KMS-11 (cell line): ENCODE measurements at regions not wholly inside any gene's neighbourhood (a gene's known extent, or its start where the extent isn't known, plus 50 kb on each side); places are given as distances from the start of the nearest gene placed in this dataset.

ENCODE experiments used
- H2AFZ ChIP-seq: fragments of 200-600 bp; sonication (generic); 2 replicates; pipeline ENCODE4 v1.6.1; 2016; ENCODE audit warnings: antibody characterized with exemption, mixed run types, low read depth
- H3K27ac ChIP-seq: fragments of 200-600 bp; sonication (generic); 2 replicates; pipeline ENCODE4 v1.6.1; 2016; ENCODE audit warnings: mild to moderate bottlenecking, mixed run types
- H3K27me3 ChIP-seq: fragments of 200-600 bp; sonication (generic); 2 replicates; pipeline ENCODE4 v1.6.1; 2017; ENCODE audit warnings: mild to moderate bottlenecking, low read depth, mixed run types, moderate library complexity; ENCODE audit not compliant: insufficient read depth
- H3K36me3 ChIP-seq: fragments of 200-600 bp; sonication (generic); 2 replicates; pipeline ENCODE4 v1.6.1; 2017; ENCODE audit warnings: mild to moderate bottlenecking, mixed run types; ENCODE audit not compliant: insufficient read depth
- H3K4me1 ChIP-seq: fragments of 200-600 bp; sonication (generic); 2 replicates; pipeline ENCODE4 v1.6.1; 2016; ENCODE audit warnings: mild to moderate bottlenecking, low read depth, mixed run types; ENCODE audit not compliant: poor library complexity, severe bottlenecking
- H3K4me2 ChIP-seq: fragments of 200-600 bp; sonication (generic); 2 replicates; pipeline ENCODE4 v1.7.0; 2016; ENCODE audit warnings: mild to moderate bottlenecking, mixed run types
- H3K4me3 ChIP-seq: fragments of 200-600 bp; sonication (generic); IDR thresholded peaks from 2 replicates; pipeline ENCODE4 v1.6.1; 2017; ENCODE audit warnings: low read depth, low read length, mixed read lengths; ENCODE audit not compliant: insufficient read depth
- H3K79me2 ChIP-seq: fragments of 200-600 bp; sonication (generic); 2 replicates; pipeline ENCODE4 v1.6.1; 2016; ENCODE audit warnings: low read depth, mixed run types; ENCODE audit not compliant: insufficient read depth
- H3K9ac ChIP-seq: fragments of 200-600 bp; sonication (generic); 2 replicates; pipeline ENCODE4 v1.6.1; 2016; ENCODE audit warnings: mild to moderate bottlenecking, mixed run types
- H4K20me1 ChIP-seq: fragments of 200-600 bp; sonication (generic); 2 replicates; pipeline ENCODE4 v1.6.1; 2016; ENCODE audit warnings: mild to moderate bottlenecking, mixed run types; ENCODE audit not compliant: insufficient read depth
- TF ChIP-seq, protein P1 (sequence below): fragments of 200-600 bp; sonication (generic); conservative IDR thresholded peaks from 2 replicates; pipeline ENCODE4 v1.6.1; 2017; ENCODE audit warnings: low read depth, mild to moderate bottlenecking, antibody characterized with exemption, low read length, moderate library complexity, mixed read lengths

- Histone ChIP-seq H3K4me3 (no peak overlapping the region), H3K9ac (no peak overlapping the region), H3K27ac (no peak overlapping the region), H3K27me3 (no peaks in the 10 kb centered on the region), H3K79me2 (no peaks in the 10 kb centered on the region), H3K4me1 (no peaks in the 10 kb centered on the region), H3K4me2 (no peak overlapping the region), H2AFZ (no peak overlapping the region), H4K20me1 (no peaks in the 10 kb centered on the region), H3K36me3 (no peaks in the 10 kb centered on the region)
- TF ChIP-seq, protein P1, sequence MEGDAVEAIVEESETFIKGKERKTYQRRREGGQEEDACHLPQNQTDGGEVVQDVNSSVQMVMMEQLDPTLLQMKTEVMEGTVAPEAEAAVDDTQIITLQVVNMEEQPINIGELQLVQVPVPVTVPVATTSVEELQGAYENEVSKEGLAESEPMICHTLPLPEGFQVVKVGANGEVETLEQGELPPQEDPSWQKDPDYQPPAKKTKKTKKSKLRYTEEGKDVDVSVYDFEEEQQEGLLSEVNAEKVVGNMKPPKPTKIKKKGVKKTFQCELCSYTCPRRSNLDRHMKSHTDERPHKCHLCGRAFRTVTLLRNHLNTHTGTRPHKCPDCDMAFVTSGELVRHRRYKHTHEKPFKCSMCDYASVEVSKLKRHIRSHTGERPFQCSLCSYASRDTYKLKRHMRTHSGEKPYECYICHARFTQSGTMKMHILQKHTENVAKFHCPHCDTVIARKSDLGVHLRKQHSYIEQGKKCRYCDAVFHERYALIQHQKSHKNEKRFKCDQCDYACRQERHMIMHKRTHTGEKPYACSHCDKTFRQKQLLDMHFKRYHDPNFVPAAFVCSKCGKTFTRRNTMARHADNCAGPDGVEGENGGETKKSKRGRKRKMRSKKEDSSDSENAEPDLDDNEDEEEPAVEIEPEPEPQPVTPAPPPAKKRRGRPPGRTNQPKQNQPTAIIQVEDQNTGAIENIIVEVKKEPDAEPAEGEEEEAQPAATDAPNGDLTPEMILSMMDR, result no peak
Measured at GRCh38 chr2:58973811-58974281, 732.7 kb upstream of the FANCL start.

- TF ChIP-seq, protein P1, result no peak
- H3K27me3 ChIP-seq, result no peaks in the 10 kb centered on the region
- H3K4me1 ChIP-seq, result no peaks in the 10 kb centered on the region
- no peak overlapping the region for H3K4me2 ChIP-seq
- no peak overlapping the region for H3K9ac ChIP-seq
- no peaks in the 10 kb centered on the region for H3K79me2 ChIP-seq
- H2AFZ ChIP-seq, result no peak overlapping the region
- no peaks in the 10 kb centered on the region for H3K36me3 ChIP-seq
- no peak overlapping the region for H3K27ac ChIP-seq
- H4K20me1 ChIP-seq, result no peaks in the 10 kb centered on the region
- no peak overlapping the region for H3K4me3 ChIP-seq
Measured at GRCh38 chr2:58972737-58973136, 731.6 kb upstream of the FANCL start.

DNA sequence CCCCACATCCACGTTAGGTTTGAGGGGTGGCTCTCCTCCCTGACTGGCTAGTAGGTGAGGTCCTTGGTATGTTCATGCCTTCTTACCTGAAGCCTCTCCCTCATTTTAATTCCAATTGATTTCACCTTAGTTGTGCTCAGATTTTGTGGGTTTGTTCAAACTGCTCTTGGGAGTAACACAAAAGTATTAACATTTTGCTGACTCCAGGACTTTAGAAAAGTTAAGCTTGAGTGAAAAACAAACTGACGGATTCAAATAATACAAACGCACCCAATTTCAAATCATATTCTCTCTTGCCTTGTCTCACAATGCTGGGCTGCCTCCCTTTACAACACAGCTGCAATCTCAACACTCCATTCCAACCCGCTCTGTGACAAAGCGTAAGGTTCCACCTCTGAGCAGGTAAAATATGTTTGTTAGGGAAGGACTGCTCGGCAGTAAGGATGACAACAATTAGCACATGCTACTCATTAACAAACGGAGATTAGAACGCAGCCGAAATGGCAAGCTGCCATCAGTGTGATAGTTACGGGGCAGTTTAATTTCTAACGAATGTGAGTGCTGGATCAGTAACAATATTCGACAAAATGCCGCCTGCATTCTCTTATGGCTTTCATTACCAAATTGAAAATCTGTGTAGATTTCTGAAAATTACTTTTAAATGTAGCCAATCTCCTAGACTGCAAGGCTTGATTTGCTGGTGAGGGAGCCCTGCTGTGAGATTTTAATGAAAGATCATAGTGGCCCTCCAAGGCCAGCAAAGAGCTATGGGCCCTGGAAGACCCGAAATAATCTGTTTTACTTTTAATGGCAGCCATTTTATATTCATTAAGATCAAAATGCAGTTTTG, 730.6 kb upstream of the FANCL start:
- TF ChIP-seq, protein P1, result no peak
- Histone ChIP-seq H3K27me3 (no peaks in the 10 kb centered on the region), H3K4me3 (no peak overlapping the region), H3K9ac (no peak overlapping the region), H2AFZ (no peak overlapping the region), H4K20me1 (no peaks in the 10 kb centered on the region), H3K4me2 (no peak overlapping the region), H3K4me1 (no peaks in the 10 kb centered on the region), H3K79me2 (no peaks in the 10 kb centered on the region), H3K36me3 (no peaks in the 10 kb centered on the region), H3K27ac (no peak overlapping the region)

GRCh38 chr2:58970365-58970764, 729.2 kb upstream of the FANCL start:
- Histone ChIP-seq H3K36me3 (no peaks in the 10 kb centered on the region), H4K20me1 (no peaks in the 10 kb centered on the region), H3K4me3 (no peak overlapping the region), H3K27ac (no peak overlapping the region), H3K4me2 (no peak overlapping the region), H3K79me2 (no peaks in the 10 kb centered on the region), H2AFZ (no peak overlapping the region), H3K27me3 (no peaks in the 10 kb centered on the region), H3K9ac (no peak overlapping the region), H3K4me1 (no peaks in the 10 kb centered on the region)
- TF ChIP-seq, protein P1, result no peak
